HuH-7.5 (cell line): ENCODE measurements at regions not wholly inside any gene's neighbourhood (a gene's known extent, or its start where the extent isn't known, plus 50 kb on each side); places are given as distances from the start of the nearest gene placed in this dataset.

Experiments
- DNase-seq: peaks from one replicate; pipeline ENCODE4 v3.0.0; 2011; ENCODE audit warnings: low spot score

DNA sequence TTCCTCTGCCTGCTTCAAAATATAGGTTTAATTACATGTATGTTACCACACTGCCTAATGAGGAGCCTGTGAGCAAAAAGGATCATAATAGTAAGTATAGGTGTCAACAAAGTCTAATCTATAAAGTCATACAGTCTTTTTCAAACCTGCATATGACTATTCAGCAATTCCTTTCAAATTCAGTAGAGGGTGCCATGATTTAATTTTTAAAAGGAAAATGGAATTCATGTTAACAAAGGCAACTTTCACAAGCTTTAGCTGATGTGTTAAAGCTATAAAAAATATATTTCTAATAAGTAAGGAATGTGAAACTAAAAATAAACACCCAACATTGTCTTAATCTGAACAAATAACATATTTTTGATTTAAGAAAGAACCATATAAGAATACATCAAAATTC lies 52.1 kb downstream of the MPP7 start:
- DNase-seq: no peak

DNA sequence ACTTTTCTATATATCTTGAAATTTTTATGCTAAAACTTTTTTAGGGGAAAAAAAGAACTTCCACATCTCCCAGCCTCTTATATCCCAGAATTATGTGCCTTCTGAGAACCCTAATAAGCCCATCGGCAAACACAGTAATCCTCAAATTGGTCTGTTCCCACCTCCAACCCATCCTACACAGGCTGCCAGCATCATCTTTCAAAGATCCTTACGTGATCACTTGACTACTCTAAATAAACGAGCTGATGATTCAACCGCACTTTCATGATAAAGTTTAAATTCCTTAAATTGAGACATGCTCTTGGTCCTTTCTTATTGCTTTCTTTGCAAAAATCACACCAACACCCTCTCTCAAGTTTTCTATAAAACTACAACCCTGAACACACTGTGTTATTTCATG lies 52.5 kb downstream of the MPP7 start:
- no peak for DNase-seq

DNA sequence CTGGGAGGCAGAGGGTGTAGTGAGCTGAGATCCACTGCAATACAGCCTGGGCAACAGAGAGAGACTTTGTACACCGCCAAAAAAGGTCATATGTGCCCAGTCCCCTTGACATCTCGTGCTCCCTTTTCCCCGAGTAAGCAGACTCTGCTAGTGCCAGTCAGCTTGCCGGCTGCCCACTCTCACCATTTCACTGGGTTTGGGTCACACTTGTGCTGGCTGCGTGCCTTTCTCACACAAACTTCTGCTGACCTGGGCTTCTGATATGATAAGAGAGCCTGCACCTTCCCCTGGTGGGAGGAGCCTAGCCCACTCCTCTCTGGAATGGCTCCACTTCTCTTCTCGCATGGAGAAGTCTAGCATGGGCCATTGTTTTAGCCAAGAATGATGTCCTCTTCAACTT lies 53.4 kb downstream of the MPP7 start:
- DNase-seq: no peak

DNA sequence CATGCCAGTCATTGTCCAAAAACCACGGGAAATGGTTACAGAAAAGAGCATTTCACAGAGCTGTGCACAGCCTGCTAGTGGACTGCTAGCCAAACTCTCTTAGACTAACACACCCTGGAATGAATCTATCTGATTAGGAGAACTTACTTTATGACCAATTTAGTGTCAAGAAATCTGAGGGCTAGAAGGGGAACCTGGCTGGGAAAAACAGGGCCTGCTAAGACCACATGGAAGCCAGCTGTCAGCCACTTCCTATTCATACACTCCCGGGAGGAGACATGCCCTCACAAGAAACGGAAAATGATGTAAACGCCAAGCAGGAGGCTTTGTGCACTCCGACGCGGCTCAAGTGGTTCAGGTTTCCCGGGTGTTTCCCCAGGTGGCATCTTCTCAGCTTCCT lies 54.8 kb downstream of the MPP7 start:
- no peak for DNase-seq

DNA sequence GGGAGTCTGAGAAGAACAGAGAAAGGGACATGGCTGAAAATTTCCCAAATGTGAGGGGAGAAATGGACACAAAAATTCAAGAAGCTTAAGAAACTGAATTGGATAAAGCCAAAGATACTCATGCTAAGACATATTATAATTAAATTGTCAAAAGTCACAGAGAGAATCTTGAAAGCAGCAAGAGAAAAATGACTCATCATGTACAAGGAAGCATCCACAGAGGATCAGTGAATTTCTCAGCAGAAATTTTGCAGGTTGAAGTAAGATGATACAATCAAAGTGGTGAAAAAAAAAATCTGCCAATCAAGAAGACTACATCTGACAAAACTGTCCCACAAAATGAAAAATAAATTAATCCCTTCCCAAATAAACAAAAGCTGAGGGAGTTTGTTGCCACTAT lies 56.8 kb downstream of the MPP7 start:
- no peak for DNase-seq

DNA sequence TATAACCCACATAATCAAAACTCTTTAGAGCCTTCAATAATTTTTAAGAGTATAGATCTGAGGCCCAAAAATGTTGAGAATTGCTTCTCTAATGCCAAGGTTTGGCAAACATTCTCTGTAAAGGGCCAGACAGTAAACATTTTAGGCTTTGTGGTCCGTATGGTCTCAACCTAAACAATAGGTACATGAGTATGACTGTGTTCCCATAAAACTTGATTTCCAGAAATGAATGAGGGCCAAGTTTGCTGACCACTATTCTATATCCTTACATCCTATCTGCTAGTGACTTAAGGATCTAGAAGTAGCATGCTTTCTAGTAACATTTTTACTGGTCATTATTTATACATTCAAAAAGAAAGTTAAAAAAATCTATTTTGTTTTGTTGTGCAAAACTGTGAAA lies 58.9 kb downstream of the MPP7 start:
- DNase-seq: no peak

DNA sequence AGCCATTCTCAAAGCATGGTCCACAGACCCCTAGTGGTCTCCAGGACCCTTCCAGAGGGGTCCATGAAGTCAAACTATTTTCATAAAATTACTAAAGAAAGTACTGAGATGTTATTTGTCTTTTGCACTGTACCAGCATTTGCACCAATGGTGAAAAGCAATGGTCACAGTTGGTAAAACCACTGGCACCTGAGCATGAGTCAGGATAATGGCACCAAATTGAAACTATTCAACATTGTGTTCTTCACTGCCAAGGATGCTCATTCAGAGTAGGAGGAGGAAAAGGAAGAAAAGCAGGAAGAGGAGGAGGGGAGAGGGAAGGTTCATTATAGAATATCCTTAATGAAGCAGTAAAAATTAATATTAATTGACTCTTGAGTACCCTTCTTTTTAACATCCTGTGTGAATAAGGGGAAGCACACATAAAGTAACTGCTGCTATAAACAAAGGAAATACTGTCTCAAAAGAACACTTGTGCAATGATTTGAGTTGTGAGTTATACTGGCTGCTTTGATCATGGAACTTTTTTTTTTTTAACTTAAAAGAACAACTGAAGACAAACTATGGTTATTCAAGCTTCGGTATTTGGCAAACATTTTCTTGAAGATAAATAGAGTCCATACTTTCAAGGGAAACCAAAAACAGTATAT lies 60.2 kb downstream of the MPP7 start:
- DNase-seq: no peak

DNA sequence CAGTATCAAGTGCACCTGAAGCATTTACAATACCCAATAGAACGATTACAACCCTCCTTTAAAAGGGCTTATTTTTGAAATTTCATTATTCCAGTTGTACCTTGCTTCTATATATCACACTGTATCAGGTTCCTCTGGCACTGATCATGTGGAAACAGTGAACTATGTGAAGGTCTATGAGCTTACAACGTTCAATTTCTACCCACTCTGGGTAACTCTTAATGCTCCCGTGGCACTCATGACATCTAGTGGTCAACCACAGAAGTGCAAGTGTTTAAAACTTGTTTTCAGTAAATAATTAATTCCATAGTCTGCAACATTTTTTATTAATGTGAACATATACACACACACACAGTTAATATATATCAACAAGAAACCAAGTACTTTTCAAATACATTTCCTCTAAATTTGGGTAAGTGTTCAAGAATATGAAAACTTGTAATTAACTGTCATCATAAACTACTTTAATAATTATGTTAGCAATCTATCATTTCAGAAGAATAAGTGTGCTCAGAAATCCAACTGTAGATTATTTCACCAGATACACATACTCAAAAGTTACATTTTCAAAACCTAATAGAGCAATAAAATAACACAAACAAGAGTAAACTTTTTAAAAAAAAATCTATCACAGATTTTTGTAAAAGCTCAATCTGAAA lies 61.0 kb downstream of the MPP7 start:
- peak; percentile 31 for DNase-seq

DNA sequence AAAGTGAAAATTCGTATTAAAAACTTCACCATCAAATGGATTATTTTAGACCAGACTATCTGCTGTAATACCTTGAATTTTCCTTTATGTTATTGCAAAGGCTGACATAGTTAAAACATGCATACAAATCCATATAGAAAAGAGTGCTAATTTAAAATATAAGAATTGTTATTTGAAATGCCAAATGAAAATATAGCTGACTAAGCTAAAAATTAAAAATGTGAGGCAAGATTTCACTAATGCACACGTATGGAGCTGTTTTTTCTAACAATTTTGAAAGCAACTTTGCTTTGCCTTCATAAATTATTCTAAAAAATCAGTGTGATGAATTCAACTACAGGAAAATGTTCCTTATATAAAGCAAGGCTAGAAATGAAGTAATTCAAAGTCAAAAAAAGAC lies 62.5 kb downstream of the MPP7 start:
- no peak for DNase-seq

DNA sequence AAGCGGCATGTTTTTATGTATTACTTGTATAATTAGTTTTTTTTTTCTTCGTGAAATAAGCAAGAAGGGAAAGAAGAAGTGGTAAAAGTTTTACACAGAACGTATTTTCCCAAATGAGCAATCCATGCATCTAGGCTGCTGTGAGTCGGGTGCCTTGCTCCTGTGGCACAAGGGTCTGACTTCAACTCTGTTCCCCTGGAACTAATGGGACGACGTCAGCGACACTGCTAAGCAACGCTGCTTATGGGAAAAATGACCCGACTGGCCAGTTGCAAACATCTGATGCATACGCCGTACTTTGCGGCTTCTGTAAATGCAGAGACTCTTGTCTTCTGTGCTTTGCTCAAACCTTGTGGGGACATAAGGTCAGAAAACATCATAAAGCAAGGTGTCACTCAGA lies 66.3 kb downstream of the MPP7 start:
- no peak for DNase-seq

DNA sequence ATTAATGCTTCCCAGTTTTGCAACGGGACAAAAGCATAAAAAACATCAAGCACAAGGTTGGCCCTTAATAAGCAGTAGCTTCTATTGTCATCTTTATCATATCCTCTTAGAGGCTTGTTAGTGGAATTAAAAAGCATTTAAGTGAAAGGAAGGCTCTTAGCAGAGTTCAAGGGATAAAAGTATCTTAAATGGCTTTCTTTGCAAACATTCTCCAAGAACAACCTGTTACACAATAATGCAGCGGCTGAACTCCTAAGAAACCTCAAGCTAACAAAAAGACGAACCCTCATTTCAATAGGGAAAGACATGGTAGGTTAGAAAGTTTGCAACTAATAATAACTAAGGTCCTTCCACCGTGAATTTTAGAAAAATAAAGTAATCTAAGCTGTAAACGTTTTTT lies 82.1 kb downstream of the MPP7 start:
- DNase-seq: no peak

DNA sequence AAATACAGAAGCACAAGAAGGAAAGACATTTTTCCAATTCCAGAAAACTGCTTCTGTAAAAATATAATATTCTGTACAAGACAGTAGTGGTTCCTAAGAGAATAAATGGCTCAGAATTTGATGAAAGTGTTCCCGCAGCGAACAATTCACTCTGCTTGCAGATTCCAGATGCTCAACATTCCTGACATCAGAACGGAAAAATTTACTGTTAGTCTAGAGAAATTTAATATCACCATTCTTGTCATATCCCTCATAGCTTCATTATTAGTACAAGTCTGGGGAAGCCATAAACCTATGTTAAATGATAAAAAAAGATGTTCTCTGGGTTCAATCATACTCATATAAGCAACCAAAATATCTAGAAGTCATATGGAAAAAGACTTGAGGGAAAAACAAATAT lies 83.6 kb downstream of the MPP7 start:
- no peak for DNase-seq

DNA sequence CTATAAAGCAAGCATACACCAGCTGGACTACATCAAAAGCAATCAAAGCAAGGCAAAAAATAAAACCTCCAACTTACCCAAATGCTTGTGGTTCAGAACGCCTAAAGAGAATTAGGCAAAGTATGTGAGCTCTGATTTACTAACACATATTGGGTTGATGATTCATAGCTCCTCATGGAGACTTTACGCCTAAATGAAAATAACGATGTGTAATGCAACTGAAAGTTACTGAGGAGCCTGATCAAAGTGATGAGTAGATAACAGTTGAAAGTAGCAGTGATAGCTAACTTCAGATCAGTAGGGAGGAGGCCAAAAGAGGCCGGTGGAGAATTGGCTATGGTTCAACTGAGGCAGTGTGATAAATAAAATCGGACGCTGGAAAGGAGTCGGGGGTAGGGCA lies 85.0 kb downstream of the MPP7 start:
- no peak for DNase-seq

DNA sequence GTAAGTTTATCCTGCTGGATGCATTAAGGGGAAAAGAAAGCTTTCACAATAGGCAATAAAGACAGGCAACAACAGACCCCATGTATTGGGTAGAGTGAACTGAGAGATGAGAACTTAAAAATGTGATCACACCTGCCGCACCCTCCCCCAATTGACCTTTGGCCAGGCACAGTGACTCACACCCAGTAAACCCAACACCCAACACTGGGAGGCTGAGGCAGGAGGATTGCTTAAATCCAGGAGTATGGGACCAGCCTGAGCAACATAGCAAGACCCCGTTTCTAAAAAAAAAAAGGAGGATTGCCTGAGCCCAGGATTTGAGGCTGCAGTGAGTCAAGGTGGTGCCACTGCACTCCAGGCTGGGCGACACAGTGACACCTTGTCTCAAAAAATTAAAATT lies 86.9 kb downstream of the MPP7 start:
- DNase-seq: no peak

DNA sequence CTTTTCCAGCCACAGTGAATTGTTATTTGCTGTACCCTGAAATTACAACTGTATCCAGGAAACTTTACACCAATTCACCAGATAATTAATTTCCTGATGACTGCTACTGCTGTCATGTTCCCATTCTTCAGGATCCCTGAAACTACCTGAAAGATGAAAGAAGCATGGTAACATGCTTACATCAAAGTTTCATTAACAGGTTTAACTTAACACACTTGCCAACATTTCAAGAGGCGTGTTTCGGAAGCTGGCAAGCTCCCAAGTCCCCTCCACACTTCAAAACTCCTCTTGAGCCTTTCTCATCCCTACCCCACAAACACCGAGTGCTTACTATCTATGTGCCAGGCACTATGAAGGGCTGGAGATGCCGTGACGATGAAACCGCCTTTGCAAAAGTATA lies 88.6 kb downstream of the MPP7 start:
- DNase-seq: no peak

DNA sequence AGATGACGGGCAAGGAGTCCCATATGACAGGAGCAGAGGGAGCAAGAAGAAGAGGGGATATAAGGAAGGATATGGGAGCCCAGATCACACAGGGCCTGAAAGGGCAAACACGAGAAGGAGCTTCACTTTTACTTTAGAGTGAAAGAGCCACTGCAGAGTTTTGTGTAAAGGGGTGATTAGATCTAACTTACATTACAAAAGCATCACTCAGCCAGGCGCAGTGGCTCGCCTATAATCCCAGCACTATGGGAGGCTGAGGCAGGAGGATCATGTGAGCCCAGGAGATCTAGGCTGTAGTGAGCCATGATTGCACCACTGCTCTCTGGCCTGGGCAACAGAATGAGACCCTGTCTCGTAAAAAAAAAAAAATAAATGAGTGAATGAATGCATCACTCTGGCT lies 91.1 kb downstream of the MPP7 start:
- DNase-seq: no peak

DNA sequence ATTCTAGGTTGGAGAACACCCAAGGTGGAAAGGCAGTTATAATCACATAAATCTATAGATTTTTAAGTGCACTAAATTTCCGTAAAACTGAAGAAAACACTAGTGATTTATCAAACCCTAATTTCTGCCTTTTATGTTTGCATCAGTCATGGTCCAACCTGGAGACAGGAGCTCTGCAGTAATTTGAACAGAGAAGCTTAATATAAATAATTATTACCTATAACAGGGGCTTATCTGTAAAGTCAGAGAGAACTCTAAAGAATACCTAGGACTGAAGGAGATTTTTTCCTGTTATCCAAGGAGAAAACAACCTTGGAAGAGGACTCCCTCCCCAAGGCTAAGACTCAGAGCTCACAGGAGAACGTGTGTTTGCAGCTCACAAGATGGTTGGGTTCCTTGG lies 95.1 kb downstream of the MPP7 start:
- no peak for DNase-seq

DNA sequence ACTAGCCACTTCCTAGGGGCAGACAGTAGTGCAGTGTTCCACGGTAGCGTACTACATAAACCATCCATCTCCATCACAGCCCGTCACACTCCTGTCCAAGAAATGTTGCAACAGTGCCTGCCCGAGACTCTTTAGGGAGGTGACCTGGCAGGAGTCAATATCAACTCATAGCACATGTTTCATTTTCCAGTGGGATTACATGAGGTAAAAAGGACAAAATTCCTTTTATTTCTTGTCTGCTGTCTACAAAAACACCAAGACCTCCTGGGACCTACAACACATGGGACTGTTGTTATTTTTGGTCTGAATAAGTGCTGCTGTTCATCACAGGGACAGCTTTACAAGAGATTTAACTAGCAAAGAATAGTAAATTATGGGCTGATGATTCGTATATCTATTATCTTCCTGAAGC lies 99.9 kb downstream of the MPP7 start:
- no peak for DNase-seq

DNA sequence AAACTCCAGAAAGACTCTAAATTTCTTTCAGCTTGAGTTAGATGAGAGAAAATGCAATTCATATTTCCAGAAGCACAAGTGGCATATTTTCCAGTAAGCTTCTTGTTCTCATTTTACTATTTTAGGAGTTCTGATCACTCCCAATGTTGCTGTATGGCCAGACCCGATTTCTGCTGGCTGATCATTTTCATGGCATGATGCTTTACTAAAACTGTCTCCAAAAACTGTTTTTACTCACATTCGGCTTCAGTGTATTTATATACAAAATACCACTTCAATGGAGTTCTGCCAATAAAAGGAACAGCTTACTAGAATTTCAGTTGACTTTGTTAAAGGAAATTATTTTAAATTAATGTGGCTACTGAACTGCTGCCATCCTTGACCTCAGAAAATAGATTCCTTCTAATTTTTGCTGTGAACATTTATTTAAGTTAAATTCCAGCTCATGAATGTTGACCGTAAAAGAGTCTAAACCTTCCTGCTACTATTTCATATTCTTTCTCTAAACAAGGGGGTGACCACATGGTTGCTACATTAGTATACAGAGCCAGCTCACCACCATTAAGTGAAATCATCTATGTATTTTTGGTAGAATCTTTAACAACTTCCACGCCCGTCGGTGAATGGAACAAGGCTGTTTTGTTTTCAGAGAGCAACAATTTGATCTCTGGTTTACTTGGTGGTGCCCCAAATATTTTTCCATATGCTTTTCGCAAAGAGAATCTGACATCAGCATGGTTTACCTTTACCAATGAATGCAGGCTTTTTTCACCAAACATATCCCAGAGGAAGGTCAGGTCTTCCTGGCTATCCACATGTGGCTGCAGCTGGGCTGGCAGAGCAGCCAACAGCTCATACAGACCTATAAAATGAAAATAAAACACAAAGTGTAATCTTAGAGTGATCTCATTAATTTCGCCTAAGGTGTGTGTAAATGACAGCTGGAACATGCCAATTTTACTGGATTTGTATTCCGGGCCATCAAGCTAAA lies 101.2 kb downstream of the MPP7 start:
- DNase-seq: no peak

DNA sequence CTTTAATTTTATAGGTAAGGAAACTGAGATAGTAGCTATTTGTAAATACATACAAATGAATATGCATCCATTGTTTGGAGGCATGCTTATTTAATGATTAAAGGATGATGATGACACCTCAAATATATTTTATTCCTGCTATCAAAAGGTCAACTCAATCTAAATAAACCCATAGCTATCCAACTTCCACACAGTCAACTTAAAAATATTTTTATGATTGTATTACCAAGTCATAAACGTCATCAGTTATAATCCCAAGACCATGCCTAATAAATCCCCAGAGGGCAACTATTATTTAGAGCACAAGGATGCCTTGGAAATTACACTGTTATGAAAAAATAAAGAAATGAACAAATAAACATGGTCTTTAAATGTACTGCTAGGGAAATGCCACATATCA lies 102.1 kb downstream of the MPP7 start:
- DNase-seq: no peak

DNA sequence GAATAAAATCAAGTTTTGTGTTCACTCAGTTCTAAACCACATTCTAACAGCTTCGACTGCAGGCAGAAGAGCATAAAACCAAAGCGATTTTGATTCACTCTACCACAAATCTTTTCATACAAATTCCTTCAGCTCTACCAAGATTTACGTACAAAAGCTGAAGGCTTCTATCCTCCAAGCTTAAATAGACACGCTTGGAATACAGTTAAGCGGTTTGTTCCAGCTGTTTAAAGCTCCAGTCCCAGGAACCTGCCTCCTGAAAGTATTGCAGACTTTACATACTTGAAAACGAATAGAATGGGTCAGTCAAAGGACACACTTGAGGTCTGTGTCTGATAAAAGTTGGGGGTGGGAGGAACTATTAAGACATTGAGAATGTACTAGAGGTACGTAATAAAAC lies 102.9 kb downstream of the MPP7 start:
- no peak for DNase-seq

DNA sequence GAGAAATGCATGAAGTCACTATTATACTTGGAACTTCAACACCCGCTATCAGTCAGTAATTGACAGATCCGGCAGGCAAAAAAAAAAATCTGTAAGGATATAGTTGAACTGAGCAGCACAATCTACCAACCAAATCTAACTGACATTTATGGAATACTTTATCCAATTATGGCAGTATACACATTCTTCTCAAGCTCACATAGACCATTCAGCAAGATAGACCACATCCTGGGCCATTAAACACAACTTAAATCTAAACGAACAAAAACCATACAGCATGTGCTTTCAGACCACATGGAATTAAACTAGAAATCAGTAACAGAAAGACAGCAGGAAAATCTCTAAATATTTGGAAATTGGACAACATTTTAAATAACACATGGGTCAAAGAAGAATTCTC lies 112.7 kb downstream of the MPP7 start:
- no peak for DNase-seq

DNA sequence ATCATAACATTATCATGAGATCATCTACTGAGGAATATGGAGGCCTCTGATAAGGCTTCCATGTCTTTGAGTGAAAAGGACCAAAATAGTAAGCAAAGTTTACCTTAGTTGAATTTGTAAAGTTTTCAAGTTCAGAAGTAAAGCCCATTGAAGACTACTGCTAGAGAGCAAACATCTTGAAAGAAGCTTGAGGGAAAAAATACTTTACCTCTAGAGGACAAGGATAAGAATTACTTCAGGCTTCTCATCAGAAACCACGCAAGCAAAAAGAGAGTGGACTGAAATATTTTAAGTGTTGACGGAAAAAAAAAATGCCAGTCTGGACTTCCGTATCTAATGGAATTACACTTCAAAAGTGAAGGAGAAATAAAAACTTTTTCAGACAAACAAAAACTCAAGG lies 114.3 kb downstream of the MPP7 start:
- no peak for DNase-seq
